ENCODE measurements at regions not wholly inside any gene's neighbourhood (a gene's known extent, or its start where the extent isn't known, plus 50 kb on each side); places are given as distances from the start of the nearest gene placed in this dataset.
A peak's percentile ranks its signal among the peaks of the same experiment; 100 is the strongest.

DNA sequence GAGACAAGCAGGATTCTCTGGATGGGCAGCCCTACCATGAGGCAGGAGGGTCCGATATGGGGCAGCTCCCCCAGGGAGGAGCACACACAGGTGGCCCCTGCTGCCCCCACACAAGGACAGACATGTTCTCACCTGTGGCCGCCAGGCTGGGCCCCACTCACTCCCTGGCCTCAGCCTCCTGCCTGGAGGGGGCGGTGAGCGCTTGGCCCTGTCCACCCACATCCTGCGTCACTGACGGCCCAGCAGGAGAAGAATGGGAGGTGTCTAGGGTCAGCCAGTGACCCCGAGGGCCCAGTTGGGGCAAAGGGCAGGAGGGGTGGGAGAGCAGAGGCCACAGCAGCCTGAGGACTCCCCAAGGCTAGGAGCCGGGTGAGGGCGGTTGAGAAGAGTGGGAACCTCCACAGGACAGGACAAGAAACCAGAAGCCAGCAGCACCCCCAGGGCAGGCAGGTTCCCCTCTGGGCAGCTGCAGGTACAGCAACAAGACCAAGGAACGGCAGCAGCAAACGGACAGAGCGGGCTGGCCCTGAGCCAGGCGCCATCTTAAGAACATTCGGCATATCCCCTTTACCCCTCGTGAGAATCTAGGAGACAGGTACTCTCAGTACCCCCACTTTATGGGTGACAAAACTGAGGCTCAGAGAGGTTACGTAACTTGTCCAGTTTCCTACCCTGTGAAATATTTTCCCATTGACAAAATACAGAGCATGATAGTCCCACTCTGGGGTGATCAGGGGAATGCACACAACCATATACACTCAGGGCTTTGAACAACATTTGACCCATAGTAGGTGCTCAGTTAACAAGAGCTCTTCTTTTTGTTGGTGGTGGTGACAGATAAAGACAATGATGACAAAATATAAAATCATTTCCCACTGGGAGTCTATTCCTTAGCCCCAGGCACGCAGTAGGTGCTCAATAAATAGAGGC, 74.3 kb downstream of the NCOR2 start:
- Mint-ChIP-seq H3K9me3 (no peaks in the 10 kb centered on the region), H3K4me1 (peaks cover 17% of the 10 kb centered on the region), H3K27me3 (ENCODE audit: low read depth) (no peaks in the 10 kb centered on the region), H3K27ac (no peak overlapping the region), H3K36me3 (peaks cover 4% of the 10 kb centered on the region), H3K4me3 (no peak overlapping the region)
- DNase-seq (ENCODE audit: low spot score in 2 of 2, unreplicated experiment in 2 of 2): no peak
- TF ChIP-seq, protein P1, sequence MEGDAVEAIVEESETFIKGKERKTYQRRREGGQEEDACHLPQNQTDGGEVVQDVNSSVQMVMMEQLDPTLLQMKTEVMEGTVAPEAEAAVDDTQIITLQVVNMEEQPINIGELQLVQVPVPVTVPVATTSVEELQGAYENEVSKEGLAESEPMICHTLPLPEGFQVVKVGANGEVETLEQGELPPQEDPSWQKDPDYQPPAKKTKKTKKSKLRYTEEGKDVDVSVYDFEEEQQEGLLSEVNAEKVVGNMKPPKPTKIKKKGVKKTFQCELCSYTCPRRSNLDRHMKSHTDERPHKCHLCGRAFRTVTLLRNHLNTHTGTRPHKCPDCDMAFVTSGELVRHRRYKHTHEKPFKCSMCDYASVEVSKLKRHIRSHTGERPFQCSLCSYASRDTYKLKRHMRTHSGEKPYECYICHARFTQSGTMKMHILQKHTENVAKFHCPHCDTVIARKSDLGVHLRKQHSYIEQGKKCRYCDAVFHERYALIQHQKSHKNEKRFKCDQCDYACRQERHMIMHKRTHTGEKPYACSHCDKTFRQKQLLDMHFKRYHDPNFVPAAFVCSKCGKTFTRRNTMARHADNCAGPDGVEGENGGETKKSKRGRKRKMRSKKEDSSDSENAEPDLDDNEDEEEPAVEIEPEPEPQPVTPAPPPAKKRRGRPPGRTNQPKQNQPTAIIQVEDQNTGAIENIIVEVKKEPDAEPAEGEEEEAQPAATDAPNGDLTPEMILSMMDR (IDR thresholded peaks at IDR 0.05; ENCODE audit: unreplicated experiment): no peak

DNA sequence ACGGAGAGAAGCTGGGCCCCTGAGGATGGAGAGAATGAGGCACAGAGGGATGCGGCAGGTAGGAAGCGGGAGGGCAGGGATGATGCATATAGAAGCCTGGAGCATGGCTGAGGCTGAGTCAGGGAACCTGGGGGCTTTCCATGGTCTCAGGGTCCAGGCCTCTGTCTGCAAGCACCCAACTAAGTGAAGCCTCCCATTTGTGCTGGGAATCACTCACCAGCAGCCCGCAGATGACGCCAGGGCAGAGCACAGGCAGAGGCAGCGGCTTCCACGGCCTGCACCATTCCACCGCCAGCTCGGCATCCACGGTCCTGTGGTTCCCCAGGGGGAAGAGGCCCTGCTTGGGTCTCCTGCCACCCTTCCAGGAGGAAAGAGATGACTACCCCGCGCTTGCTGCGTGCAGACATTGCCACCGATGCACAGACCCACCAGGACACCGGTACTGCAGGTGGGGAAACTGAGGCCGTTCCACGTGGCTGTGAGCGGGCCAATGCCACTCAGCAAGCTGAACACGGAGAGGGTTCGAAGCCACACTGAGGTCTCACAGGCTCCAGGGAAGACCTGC, 75.5 kb downstream of the NCOR2 start:
- Mint-ChIP-seq H3K4me3 (no peak overlapping the region), H3K4me1 (peaks cover 19% of the 10 kb centered on the region), H3K27ac (peak overlapping the region; percentile 34), H3K36me3 (peaks cover 4% of the 10 kb centered on the region), H3K27me3 (ENCODE audit: low read depth) (no peaks in the 10 kb centered on the region), H3K9me3 (no peaks in the 10 kb centered on the region)
- TF ChIP-seq, protein P1 (IDR thresholded peaks at IDR 0.05; ENCODE audit: unreplicated experiment): no peak
- DNase-seq (ENCODE audit: low spot score in 2 of 2, unreplicated experiment in 2 of 2): no peak

DNA sequence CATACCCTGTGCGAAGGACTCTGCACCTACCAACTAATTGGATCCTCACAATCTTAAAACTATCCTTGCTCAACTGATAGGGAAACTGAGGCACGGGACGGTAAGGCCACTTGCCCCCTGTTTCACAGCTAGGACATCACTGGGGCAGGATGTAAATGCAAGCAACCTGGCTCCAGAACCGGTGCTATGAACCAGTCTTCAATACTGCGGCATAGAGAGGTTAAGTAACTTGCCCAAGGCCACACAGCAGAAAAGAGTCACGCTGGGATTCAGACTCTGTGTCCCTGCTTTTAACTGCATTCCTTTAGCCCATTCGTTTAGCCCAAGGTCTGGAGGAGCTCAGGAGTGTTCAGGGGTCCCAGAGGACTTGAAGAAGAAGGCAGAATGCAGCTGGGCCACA, 76.1 kb downstream of the NCOR2 start:
- Mint-ChIP-seq H3K4me3 (no peak overlapping the region), H3K27me3 (ENCODE audit: low read depth) (no peaks in the 10 kb centered on the region), H3K36me3 (peaks cover 4% of the 10 kb centered on the region), H3K4me1 (peaks cover 18% of the 10 kb centered on the region), H3K9me3 (no peaks in the 10 kb centered on the region), H3K27ac (no peak overlapping the region)
- no peak for DNase-seq (ENCODE audit: low spot score in 2 of 2, unreplicated experiment in 2 of 2)
- TF ChIP-seq, protein P1 (IDR thresholded peaks at IDR 0.05; ENCODE audit: unreplicated experiment): no peak

DNA sequence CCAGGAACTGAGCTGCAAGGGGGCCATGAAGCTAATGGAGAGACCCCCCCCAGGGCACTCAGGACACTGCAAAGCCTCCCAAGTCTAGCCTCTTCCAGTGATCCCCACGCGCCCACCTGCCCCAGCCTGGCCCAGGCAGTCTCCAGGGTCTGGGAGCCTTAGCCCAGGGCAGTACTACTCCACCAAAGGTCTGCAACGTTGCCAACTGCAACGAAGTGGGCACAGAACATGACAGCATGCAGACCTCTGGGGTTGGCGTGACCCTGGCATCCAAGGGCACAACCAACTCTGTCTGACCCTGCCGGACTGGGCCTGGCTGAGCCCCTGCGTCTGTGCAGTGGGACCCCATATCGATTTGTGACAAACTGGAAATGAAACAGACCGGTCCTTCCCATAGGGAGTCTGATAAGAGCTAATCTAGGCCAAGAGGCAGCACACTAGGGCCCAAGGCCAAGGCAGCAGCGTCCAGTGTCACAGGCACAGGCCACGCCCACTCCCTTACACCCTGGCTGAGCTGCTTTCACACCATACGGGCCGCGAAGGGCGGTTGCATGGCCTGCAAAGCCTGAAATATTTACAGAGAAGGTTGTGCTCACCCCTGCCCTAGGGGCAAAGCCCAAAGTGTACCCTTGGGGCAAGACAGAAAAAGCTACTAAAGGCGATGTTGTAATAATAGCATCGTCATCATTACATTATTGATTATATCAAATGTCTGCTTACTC, 76.7 kb downstream of the NCOR2 start:
- Mint-ChIP-seq H3K27ac (no peak overlapping the region), H3K9me3 (no peaks in the 10 kb centered on the region), H3K36me3 (peaks cover 6% of the 10 kb centered on the region), H3K4me3 (no peak overlapping the region), H3K27me3 (ENCODE audit: low read depth) (no peaks in the 10 kb centered on the region), H3K4me1 (peaks cover 21% of the 10 kb centered on the region)
- TF ChIP-seq, protein P1 (IDR thresholded peaks at IDR 0.05; ENCODE audit: unreplicated experiment): no peak
- no peak for DNase-seq (ENCODE audit: low spot score in 2 of 2, unreplicated experiment in 2 of 2)

DNA sequence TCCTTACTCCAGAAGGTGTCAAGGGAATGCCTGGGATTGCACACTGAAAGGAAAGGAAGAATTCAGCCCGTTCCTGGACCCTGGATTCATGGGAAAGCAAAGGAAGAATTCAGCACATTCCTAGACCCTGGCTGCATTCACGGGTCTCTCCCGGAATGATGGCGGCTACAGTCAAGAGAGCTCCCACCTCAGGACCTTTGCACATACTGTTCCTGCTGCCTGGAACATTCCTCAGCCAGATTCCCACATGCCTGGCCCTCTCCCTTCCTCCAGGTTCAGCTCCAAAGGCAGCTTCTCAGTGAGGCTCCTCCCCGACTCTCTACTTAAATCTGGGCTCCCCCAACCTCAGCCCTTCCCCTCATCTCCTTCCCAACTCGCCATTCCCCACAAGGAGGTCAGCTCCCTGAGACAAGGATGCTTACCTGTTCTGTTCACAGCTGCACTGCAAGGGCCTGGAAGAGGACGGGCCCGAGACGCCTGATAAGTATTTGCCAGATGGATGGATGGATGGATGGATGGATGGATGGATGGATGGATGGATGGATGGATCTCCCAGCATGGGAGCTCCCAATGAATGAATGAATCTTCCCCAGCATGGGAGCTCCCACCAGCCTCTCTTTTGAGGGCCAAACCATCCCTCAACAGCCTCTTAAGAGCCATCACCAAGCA, 77.4 kb downstream of the NCOR2 start:
- Mint-ChIP-seq H3K4me1 (peaks cover 21% of the 10 kb centered on the region), H3K9me3 (no peaks in the 10 kb centered on the region), H3K36me3 (peaks cover 8% of the 10 kb centered on the region), H3K4me3 (no peak overlapping the region), H3K27ac (no peak overlapping the region), H3K27me3 (ENCODE audit: low read depth) (no peaks in the 10 kb centered on the region)
- DNase-seq (ENCODE audit: low spot score in 2 of 2, unreplicated experiment in 2 of 2): no peak
- TF ChIP-seq, protein P1 (IDR thresholded peaks at IDR 0.05; ENCODE audit: unreplicated experiment): no peak
